ENCODE measurements at regions not wholly inside any gene's neighbourhood (a gene's known extent, or its start where the extent isn't known, plus 50 kb on each side); places are given as distances from the start of the nearest gene placed in this dataset.

GRCh38 chr1:10856176-10856683 lies 59.8 kb upstream of the CASZ1 start:
- no peak overlapping the region for H2AFZ ChIP-seq (ENCODE audit: low read depth)
- no peak overlapping the region for H3K9ac ChIP-seq
- no peak overlapping the region for H3K4me3 ChIP-seq (IDR thresholded peaks at IDR 0.05; ENCODE audit: insufficient read depth, low read depth, low read length)
- no peaks in the 10 kb centered on the region for H3K4me1 ChIP-seq (ENCODE audit: low read depth, poor library complexity, severe bottlenecking)
- peaks cover 96% of the 10 kb centered on the region for H3K27me3 ChIP-seq (ENCODE audit: insufficient read depth, low read depth)
- H4K20me1 ChIP-seq (ENCODE audit: insufficient read depth) = no peaks in the 10 kb centered on the region
- no peaks in the 10 kb centered on the region for H3K79me2 ChIP-seq (ENCODE audit: insufficient read depth, low read depth)
- H3K4me2 ChIP-seq = no peak overlapping the region
- no peak overlapping the region for H3K27ac ChIP-seq
- TF ChIP-seq CTCF (conservative IDR thresholded peaks at IDR 0.05; ENCODE audit: low read depth, low read length) = no peak
- no peaks in the 10 kb centered on the region for H3K36me3 ChIP-seq (ENCODE audit: insufficient read depth)

GRCh38 chr1:10856863-10857598 lies 60.6 kb upstream of the CASZ1 start:
- no peaks in the 10 kb centered on the region for H4K20me1 ChIP-seq (ENCODE audit: insufficient read depth)
- no peak overlapping the region for H3K4me3 ChIP-seq (IDR thresholded peaks at IDR 0.05; ENCODE audit: insufficient read depth, low read depth, low read length)
- H2AFZ ChIP-seq (ENCODE audit: low read depth) = no peak overlapping the region
- H3K27me3 ChIP-seq (ENCODE audit: insufficient read depth, low read depth) = peaks cover 96% of the 10 kb centered on the region
- no peaks in the 10 kb centered on the region for H3K36me3 ChIP-seq (ENCODE audit: insufficient read depth)
- no peak overlapping the region for H3K4me2 ChIP-seq
- TF ChIP-seq CTCF (conservative IDR thresholded peaks at IDR 0.05; ENCODE audit: low read depth, low read length) = no peak
- no peaks in the 10 kb centered on the region for H3K79me2 ChIP-seq (ENCODE audit: insufficient read depth, low read depth)
- H3K9ac ChIP-seq = no peak overlapping the region
- H3K27ac ChIP-seq = no peak overlapping the region
- H3K4me1 ChIP-seq (ENCODE audit: low read depth, poor library complexity, severe bottlenecking) = no peaks in the 10 kb centered on the region

DNA sequence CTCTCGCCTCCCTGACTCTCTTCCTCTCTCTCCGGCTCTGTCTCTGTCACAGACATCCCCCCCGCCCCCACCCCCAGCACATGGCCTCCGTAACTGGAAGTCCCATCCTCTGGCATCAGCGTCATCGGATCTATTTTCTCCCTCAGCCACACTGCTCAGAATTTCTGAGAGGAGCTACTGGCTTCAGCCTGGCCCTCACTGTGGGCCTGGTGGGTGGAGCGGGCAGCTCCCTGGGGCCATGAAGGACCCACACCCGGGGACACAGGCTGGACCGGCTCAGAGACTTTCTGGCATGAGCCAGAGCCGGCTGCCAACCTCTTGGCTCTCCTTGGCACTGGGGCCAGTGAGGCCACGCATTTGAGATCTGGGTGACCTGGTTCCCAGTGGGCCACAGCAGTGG lies 61.2 kb upstream of the CASZ1 start:
- Histone ChIP-seq H3K27me3 (ENCODE audit: insufficient read depth, low read depth) (peaks cover 96% of the 10 kb centered on the region), H3K36me3 (ENCODE audit: insufficient read depth) (no peaks in the 10 kb centered on the region), H3K4me3 (IDR thresholded peaks at IDR 0.05; ENCODE audit: insufficient read depth, low read depth, low read length) (no peak overlapping the region), H3K4me2 (no peak overlapping the region), H3K4me1 (ENCODE audit: low read depth, poor library complexity, severe bottlenecking) (no peaks in the 10 kb centered on the region), H2AFZ (ENCODE audit: low read depth) (no peak overlapping the region), H3K79me2 (ENCODE audit: insufficient read depth, low read depth) (no peaks in the 10 kb centered on the region), H3K9ac (no peak overlapping the region), H3K27ac (no peak overlapping the region), H4K20me1 (ENCODE audit: insufficient read depth) (no peaks in the 10 kb centered on the region)
- no peak for TF ChIP-seq CTCF (conservative IDR thresholded peaks at IDR 0.05; ENCODE audit: low read depth, low read length)

DNA sequence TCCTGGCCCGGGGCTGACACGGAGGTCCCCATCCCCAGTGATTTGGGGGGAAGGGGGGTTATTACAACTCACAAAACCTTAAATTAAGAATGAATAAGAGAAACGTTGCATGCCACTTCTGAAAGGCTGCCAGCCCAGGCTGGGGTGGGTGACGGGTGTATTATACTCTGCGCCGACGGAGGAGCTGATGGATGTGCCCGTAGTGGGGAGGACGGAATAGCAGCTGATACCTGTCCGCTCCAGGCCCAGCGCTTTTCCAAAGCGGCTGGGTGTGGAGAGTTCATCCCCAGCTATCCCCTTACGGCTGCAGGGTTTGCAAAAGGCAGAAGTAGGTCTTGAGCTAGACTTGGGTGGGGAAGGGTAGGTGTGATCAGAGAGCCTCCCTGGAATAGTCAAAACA lies 63.8 kb upstream of the CASZ1 start:
- no peak for TF ChIP-seq CTCF (conservative IDR thresholded peaks at IDR 0.05; ENCODE audit: low read depth, low read length)
- no peaks in the 10 kb centered on the region for H3K79me2 ChIP-seq (ENCODE audit: insufficient read depth, low read depth)
- no peak overlapping the region for H2AFZ ChIP-seq (ENCODE audit: low read depth)
- H4K20me1 ChIP-seq (ENCODE audit: insufficient read depth) = no peaks in the 10 kb centered on the region
- H3K4me3 ChIP-seq (IDR thresholded peaks at IDR 0.05; ENCODE audit: insufficient read depth, low read depth, low read length) = no peak overlapping the region
- no peak overlapping the region for H3K4me2 ChIP-seq
- H3K27me3 ChIP-seq (ENCODE audit: insufficient read depth, low read depth) = peaks cover 98% of the 10 kb centered on the region
- H3K36me3 ChIP-seq (ENCODE audit: insufficient read depth) = no peaks in the 10 kb centered on the region
- H3K4me1 ChIP-seq (ENCODE audit: low read depth, poor library complexity, severe bottlenecking) = no peaks in the 10 kb centered on the region
- H3K9ac ChIP-seq = no peak overlapping the region
- no peak overlapping the region for H3K27ac ChIP-seq

All from KMS-11 (cell line).